MM.1S (cell line): ENCODE measurements at regions not wholly inside any gene's neighbourhood (a gene's known extent, or its start where the extent isn't known, plus 50 kb on each side); places are given as distances from the start of the nearest gene placed in this dataset.

Source experiments
- DNase-seq: peaks from one replicate; pipeline ENCODE4 v3.0.0-alpha.2; 2015
- H2AFZ ChIP-seq: fragments of 300-600 bp; sonication (generic); 2 replicates; pipeline ENCODE4 v1.6.0; 2016; ENCODE audit warnings: antibody characterized with exemption, low read length
- H3F3A ChIP-seq: fragments of 300-600 bp; sonication (generic); 2 replicates; pipeline ENCODE4 v1.6.1; 2016; ENCODE audit warnings: mild to moderate bottlenecking, antibody characterized with exemption, low read length, moderate library complexity, mixed read lengths; ENCODE audit not compliant: insufficient read depth
- H3K27ac ChIP-seq: fragments of 300-600 bp; sonication (generic); 2 replicates; pipeline ENCODE4 v1.5.1; 2016; ENCODE audit warnings: mild to moderate bottlenecking, low read length
- H3K27me3 ChIP-seq: fragments of 300-600 bp; sonication (generic); replicated peaks from 2 replicates; pipeline ENCODE4 v1.6.0; 2016; ENCODE audit warnings: low read length; ENCODE audit not compliant: insufficient read depth
- H3K36me3 ChIP-seq: fragments of 300-600 bp; sonication (generic); replicated peaks from 2 replicates; pipeline ENCODE4 v1.6.1; 2016; ENCODE audit warnings: mild to moderate bottlenecking, low read length, mixed read lengths; ENCODE audit not compliant: insufficient read depth
- H3K4me1 ChIP-seq: fragments of 300-600 bp; sonication (generic); 2 replicates; pipeline ENCODE4 v1.6.1; 2016; ENCODE audit warnings: low read length, mixed read lengths
- H3K4me2 ChIP-seq: fragments of 300-600 bp; sonication (generic); 2 replicates; pipeline ENCODE4 v1.6.0; 2016; ENCODE audit warnings: low read depth, low read length
- H3K4me3 ChIP-seq: fragments of 300-600 bp; sonication (generic); 2 replicates; pipeline ENCODE4 v1.5.1; 2016; ENCODE audit warnings: low read length, mixed read lengths
- H3K79me2 ChIP-seq: fragments of 300-600 bp; sonication (generic); 2 replicates; pipeline ENCODE4 v1.6.1; 2016; ENCODE audit warnings: mixed run types, low read length, mixed read lengths
- H3K9ac ChIP-seq: fragments of 300-600 bp; sonication (generic); 2 replicates; pipeline ENCODE4 v1.6.1; 2016; ENCODE audit warnings: low read length, mixed read lengths
- H3K9me2 ChIP-seq: fragments of 300-600 bp; sonication (generic); replicated peaks from 2 replicates; pipeline ENCODE4 v1.6.1; 2016; ENCODE audit warnings: mild to moderate bottlenecking, low read length, mixed read lengths; ENCODE audit not compliant: insufficient read depth
- H3K9me3 ChIP-seq: fragments of 300-600 bp; sonication (generic); replicated peaks from 2 replicates; pipeline ENCODE4 v1.6.1; 2016; ENCODE audit warnings: mild to moderate bottlenecking, low read length, mixed read lengths; ENCODE audit not compliant: insufficient read depth
- H4K20me1 ChIP-seq: fragments of 300-600 bp; sonication (generic); 2 replicates; pipeline ENCODE4 v1.6.1; 2016; ENCODE audit warnings: mild to moderate bottlenecking, low read length, moderate library complexity, mixed read lengths; ENCODE audit not compliant: insufficient read depth
- CTCF ChIP-seq: fragments of 300-600 bp; sonication (generic); IDR thresholded peaks from 2 replicates; pipeline ENCODE4 v1.5.1; 2016; ENCODE audit warnings: antibody characterized with exemption, low read length, mixed read lengths
- EZH2 ChIP-seq: fragments of 300-600 bp; sonication (generic); optimal IDR thresholded peaks from 2 replicates; pipeline ENCODE3; 2017; ENCODE audit warnings: low read depth, mild to moderate bottlenecking, antibody characterized with exemption, low read length, mixed read lengths
- EZH2phosphoT487 ChIP-seq: fragments of 300-600 bp; sonication (generic); IDR thresholded peaks from 2 replicates; pipeline ENCODE4 v1.6.1; 2018; ENCODE audit warnings: antibody characterized with exemption, low read length

- H3K9me2 ChIP-seq, result no peaks in the 10 kb centered on the region
- no peaks in the 10 kb centered on the region for H3K79me2 ChIP-seq
Observed at GRCh38 chr5:13408616-13409015, 535.9 kb downstream of the DNAH5 start.

GRCh38 chr5:13403351-13403750 lies 541.1 kb downstream of the DNAH5 start:
- peak; percentile 18 for DNase-seq
- TF ChIP-seq EZH2phosphoT487 (no peak), EZH2 (no peak), CTCF (no peak)

More at GRCh38 chr5:13408616-13409015, 535.9 kb downstream of the DNAH5 start:
- no peaks in the 10 kb centered on the region for H3K36me3 ChIP-seq
- no peak for DNase-seq
- H3F3A ChIP-seq, result no peaks in the 10 kb centered on the region
- TF ChIP-seq EZH2 (no peak), CTCF (no peak), EZH2phosphoT487 (no peak)
- H3K27ac ChIP-seq, result no peak overlapping the region
- no peak overlapping the region for H3K9ac ChIP-seq
- no peak overlapping the region for H3K4me3 ChIP-seq
- H3K4me1 ChIP-seq, result no peaks in the 10 kb centered on the region
- no peaks in the 10 kb centered on the region for H4K20me1 ChIP-seq
- H3K9me3 ChIP-seq, result no peaks in the 10 kb centered on the region
- H3K27me3 ChIP-seq, result no peaks in the 10 kb centered on the region
- H3K4me2 ChIP-seq, result no peak overlapping the region
- H2AFZ ChIP-seq, result no peak overlapping the region

GRCh38 chr5:13385066-13385465 lies 559.4 kb downstream of the DNAH5 start:
- Histone ChIP-seq H3K9me3 (no peaks in the 10 kb centered on the region), H3K4me1 (no peaks in the 10 kb centered on the region), H3K4me3 (no peak overlapping the region), H3K27me3 (no peaks in the 10 kb centered on the region), H2AFZ (no peak overlapping the region), H3K36me3 (no peaks in the 10 kb centered on the region), H3K79me2 (no peaks in the 10 kb centered on the region), H3F3A (no peaks in the 10 kb centered on the region), H3K9me2 (no peaks in the 10 kb centered on the region), H3K9ac (no peak overlapping the region), H3K27ac (no peak overlapping the region), H3K4me2 (no peak overlapping the region), H4K20me1 (no peaks in the 10 kb centered on the region)
- TF ChIP-seq CTCF, result no peak
- TF ChIP-seq EZH2, result no peak
- TF ChIP-seq EZH2phosphoT487, result no peak
- no peak for DNase-seq

More at GRCh38 chr5:13403351-13403750, 541.1 kb downstream of the DNAH5 start:
- Histone ChIP-seq H3K4me2 (no peak overlapping the region), H3K4me3 (no peak overlapping the region), H4K20me1 (no peaks in the 10 kb centered on the region), H2AFZ (no peak overlapping the region), H3K4me1 (peaks cover 7% of the 10 kb centered on the region), H3K9me3 (no peaks in the 10 kb centered on the region), H3K27me3 (no peaks in the 10 kb centered on the region), H3K9ac (no peak overlapping the region), H3K36me3 (no peaks in the 10 kb centered on the region), H3F3A (no peaks in the 10 kb centered on the region; the same call in 1 of the 2 replicates), H3K9me2 (no peaks in the 10 kb centered on the region), H3K27ac (no peak overlapping the region), H3K79me2 (no peaks in the 10 kb centered on the region)
